Omental fat pad (tissue), 3 donors: ENCODE measurements at regions not wholly inside any gene's neighbourhood (a gene's known extent, or its start where the extent isn't known, plus 50 kb on each side); places are given as distances from the start of the nearest gene placed in this dataset.

ENCODE experiments used
- ATAC-seq: fragments of 150-250 bp; one replicate; pipeline ENCODE4 v1.9.1; 2016; ENCODE audit warnings: mild to moderate bottlenecking, moderate library complexity; ENCODE audit not compliant: low FRiP score
- DNase-seq: peaks from one replicate; pipeline ENCODE4 v3.0.0-alpha.2; 2019; ENCODE audit warnings: low spot score
- TF ChIP-seq, protein P1 (sequence below), 3 donors: fragments of 450-650 bp; IDR thresholded peaks; one replicate each; pipeline ENCODE4 v1.5.1; 2016 to 2017; ENCODE audit warnings: antibody characterized with exemption in 3 of 3, mild to moderate bottlenecking in 3 of 3, moderate library complexity in 2 of 3

- ATAC-seq (no peak), DNase-seq (no peak)
- TF ChIP-seq, protein P1, sequence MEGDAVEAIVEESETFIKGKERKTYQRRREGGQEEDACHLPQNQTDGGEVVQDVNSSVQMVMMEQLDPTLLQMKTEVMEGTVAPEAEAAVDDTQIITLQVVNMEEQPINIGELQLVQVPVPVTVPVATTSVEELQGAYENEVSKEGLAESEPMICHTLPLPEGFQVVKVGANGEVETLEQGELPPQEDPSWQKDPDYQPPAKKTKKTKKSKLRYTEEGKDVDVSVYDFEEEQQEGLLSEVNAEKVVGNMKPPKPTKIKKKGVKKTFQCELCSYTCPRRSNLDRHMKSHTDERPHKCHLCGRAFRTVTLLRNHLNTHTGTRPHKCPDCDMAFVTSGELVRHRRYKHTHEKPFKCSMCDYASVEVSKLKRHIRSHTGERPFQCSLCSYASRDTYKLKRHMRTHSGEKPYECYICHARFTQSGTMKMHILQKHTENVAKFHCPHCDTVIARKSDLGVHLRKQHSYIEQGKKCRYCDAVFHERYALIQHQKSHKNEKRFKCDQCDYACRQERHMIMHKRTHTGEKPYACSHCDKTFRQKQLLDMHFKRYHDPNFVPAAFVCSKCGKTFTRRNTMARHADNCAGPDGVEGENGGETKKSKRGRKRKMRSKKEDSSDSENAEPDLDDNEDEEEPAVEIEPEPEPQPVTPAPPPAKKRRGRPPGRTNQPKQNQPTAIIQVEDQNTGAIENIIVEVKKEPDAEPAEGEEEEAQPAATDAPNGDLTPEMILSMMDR (IDR thresholded peaks at IDR 0.05): no peak
Measured at GRCh38 chr1:168792592-168793125, 63.7 kb upstream of the DPT start.

- ATAC-seq (no peak), DNase-seq (no peak)
- TF ChIP-seq, protein P1 (IDR thresholded peaks at IDR 0.05): no peak
Measured at GRCh38 chr1:168794057-168794456, 65.1 kb upstream of the DPT start.

- ATAC-seq (no peak), DNase-seq (no peak)
- TF ChIP-seq, protein P1 (IDR thresholded peaks at IDR 0.05): no peak
Measured at GRCh38 chr1:168795681-168796080, 66.7 kb upstream of the DPT start.

DNA sequence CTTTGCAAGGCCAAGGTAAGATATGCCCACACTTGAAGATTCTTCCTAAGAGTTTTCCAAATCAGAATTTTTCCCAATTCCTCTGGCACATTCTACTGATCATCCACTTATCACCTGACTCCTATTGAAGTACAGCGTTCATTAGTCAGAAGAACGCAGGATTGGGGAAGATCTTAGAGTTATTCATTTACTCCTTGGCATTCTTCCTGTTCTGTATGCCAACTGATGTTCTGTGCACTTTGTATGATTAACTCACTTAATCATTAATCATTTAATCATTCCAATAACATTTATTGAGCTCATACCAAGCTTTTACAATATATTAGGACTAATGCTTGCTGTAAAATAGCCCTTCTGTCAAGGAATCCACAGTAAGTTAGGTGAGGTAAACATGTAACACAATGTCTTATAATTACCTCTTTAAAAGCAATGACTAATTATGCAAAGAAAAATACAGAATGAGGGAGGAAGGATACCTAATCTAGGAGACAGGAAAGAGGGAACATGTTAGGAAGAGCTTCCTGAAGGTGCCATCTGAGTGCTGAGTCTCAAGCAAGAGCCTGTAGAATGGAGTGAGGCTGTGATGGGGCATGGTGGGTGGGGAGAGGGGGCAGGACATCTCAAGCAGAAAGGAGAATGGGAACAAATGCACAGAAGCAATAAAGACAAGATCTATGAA is 71.1 kb upstream of the DPT start:
- DNase-seq: no peak
- TF ChIP-seq, protein P1 (IDR thresholded peaks at IDR 0.05): no peak
- ATAC-seq: peak; percentile 91

DNA sequence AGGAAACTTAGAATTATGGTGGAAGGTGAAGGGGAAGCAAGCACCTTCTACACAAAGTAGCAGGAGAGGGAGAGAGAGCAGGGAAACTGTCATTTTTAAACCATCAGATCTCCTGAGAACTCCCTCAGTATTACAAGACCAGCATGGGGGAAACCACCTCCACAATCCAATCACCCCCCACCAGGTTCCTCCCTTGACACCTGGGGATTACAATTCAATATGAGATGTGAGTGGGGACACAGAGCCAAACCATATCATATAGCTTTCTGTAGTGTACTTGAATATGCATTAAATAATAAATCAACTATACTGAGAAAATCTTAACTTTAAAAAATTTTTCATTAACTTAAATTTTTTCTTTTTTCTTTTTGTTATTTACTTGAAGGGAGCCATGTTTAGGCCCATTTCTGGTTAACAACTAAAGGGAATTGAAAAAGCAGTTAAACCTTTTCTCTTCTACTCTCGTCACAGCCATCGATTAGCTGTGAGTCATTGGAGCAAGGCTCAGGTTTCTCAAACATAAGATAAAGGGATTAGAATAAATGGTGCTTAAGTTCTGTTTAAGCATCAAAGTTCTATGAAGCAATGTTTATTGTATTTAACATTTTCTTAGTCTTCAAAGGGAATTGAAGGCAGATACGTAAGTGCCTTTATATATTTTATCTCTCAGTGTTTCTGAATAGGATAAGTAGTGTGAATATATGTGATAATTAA is 72.2 kb upstream of the DPT start:
- TF ChIP-seq, protein P1 (IDR thresholded peaks at IDR 0.05): no peak
- DNase-seq (no peak), ATAC-seq (no peak)

DNA sequence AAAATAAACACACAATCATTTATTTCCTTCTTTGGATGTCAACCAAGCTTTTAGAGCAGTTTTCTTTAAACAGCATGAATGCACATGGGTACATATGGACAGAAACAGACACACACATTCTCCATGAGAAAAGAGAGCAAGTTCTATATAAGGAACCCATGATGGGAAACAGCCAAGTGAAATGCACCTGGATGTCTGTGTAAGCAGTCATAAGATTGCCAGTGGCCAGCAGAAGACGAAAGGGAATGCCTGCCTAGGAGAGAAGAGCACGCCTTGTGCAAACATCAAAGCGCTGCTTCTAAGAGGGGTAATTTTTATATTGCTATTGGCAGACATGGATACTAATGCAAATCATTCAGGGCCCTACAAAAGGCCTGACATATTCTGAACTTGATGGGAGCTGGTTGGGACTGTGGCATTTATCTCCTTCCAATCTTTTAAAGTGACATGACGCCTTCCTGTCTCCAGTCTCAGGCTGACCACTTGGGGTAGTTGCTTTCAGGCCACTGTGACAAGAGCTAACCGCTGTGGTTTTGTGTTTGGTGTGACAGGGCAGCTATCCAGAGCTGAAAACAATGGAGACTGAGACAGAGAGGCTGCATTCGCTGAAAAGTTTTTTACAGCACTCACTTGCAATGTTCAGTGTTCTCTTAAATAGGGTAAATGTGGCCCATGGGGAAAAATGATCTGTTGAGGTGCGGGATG is 75.0 kb upstream of the DPT start:
- no peak for ATAC-seq
- TF ChIP-seq, protein P1 (IDR thresholded peaks at IDR 0.05): no peak
- no peak for DNase-seq
